ENCODE measurements at regions not wholly inside any gene's neighbourhood (a gene's known extent, or its start where the extent isn't known, plus 50 kb on each side); places are given as distances from the start of the nearest gene placed in this dataset.

DNA sequence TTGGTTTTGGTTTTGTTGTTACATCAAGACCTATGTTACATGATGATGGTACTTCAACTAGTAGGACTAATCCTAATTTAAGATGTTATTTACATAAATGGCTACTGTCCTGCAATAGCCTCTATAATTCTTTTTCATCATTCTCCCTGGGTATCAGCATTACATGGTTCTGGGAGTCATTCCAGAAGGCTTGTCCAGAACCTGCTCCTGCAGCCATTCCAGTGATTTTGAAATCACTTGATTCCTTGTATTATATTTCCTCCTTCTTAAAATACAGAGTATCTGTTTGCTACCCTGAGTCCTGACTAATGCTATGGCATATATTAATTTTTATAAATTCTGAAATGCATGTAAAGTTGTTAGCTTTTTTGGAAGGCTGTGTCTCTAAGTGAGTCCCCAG, 400.5 kb upstream of the MEIS1 start:
- no peak for DNase-seq (ENCODE audit: low read depth)

DNA sequence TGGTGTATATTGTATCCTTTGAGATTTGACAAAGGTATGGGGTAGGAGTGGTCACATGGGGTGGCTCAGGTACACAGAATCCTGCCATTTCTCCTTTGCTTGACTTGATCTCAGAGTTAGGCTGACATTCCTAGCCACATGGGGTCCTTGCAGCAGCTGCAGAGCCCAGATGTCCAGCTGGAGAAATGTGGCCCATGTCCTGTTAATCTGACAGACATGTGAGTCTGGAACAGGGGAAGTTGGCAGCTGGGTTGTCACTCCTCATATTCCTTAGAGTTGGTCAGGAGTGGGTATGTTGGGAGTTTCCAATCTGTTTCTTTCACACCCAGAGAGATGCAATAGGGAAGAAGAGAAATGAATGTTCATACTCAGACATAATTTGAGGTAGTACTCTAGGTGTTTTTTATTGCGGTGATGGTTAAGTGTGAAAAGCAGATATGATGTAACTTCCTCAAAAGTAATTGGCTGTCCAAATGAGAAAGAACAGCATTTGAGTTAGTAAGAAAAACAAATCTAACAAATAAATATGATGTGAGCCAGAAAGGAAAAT, 402.6 kb upstream of the MEIS1 start:
- TF ChIP-seq, protein P1, sequence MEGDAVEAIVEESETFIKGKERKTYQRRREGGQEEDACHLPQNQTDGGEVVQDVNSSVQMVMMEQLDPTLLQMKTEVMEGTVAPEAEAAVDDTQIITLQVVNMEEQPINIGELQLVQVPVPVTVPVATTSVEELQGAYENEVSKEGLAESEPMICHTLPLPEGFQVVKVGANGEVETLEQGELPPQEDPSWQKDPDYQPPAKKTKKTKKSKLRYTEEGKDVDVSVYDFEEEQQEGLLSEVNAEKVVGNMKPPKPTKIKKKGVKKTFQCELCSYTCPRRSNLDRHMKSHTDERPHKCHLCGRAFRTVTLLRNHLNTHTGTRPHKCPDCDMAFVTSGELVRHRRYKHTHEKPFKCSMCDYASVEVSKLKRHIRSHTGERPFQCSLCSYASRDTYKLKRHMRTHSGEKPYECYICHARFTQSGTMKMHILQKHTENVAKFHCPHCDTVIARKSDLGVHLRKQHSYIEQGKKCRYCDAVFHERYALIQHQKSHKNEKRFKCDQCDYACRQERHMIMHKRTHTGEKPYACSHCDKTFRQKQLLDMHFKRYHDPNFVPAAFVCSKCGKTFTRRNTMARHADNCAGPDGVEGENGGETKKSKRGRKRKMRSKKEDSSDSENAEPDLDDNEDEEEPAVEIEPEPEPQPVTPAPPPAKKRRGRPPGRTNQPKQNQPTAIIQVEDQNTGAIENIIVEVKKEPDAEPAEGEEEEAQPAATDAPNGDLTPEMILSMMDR (IDR thresholded peaks at IDR 0.05; ENCODE audit: low read length, missing control alignments), result no peak
- no peak for DNase-seq (ENCODE audit: low read depth)
- no peak overlapping the region for H3K4me3 ChIP-seq (replicated peaks; ENCODE audit: low read depth, low read length)

More for the DNA sequence above, 400.5 kb upstream of the MEIS1 start:
- no peak overlapping the region for H3K4me3 ChIP-seq (replicated peaks; ENCODE audit: low read depth, low read length)
- TF ChIP-seq, protein P1 (IDR thresholded peaks at IDR 0.05; ENCODE audit: low read length, missing control alignments), result no peak

DNA sequence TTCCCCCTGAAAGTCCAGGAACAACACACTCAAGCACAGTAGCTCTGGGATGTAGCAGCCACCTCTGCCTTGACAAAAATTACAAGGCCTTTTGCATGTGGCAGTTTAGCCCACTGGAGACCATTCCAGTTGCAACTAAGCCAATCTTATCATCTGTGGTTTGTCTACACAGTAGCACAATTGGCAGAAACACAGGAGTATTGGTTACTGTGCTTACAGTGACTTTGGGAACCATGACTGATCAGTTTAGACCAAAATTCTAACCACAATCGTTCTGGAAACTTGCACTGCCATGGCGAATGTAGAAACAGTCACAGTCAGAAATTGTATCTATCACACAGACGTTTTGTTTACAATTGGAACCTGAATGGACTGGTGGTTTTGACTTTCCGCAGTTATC, 403.7 kb upstream of the MEIS1 start:
- TF ChIP-seq, protein P1 (IDR thresholded peaks at IDR 0.05; ENCODE audit: low read length, missing control alignments), result no peak
- no peak overlapping the region for H3K4me3 ChIP-seq (replicated peaks; ENCODE audit: low read depth, low read length)
- DNase-seq (ENCODE audit: low read depth), result no peak

DNA sequence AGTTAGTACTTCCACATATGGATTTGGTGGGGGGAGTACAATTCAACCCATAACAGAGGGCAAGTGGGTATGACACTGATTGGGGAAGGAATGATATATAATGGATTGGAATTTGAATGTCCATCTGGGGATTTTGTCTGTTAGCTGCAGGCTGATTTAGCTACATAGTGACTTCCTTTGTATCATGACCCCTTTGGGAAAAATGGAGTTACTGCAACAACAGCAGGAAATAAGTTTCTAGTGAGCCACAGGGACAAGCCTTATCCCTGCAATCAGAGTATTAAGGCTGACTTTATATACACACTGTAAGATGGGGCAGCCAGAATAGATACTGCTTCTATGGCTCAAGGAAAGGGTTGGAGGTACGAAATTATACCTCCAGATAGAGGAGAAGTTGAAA, 404.4 kb upstream of the MEIS1 start:
- TF ChIP-seq, protein P1 (IDR thresholded peaks at IDR 0.05; ENCODE audit: low read length, missing control alignments), result no peak
- H3K4me3 ChIP-seq (replicated peaks; ENCODE audit: low read depth, low read length), result no peak overlapping the region
- DNase-seq (ENCODE audit: low read depth), result no peak

DNA sequence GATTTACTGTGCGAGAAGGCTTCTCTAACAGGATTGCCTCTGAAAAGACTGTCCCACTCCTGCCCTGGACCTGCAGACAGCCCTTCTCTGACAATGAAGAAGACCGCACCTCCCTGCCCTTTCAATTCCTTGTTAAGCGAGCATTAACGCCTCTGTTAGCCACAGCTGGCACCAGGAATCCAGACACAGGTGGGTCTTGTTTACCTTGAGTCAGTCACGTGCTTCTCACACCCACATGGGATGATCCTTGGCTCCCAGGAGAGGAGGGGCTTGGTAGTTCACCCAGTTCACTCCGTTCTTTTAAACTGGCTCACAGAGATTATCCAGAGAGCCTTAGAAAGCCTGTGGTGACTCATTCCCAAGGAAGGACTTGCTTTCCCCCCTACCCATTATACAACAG, 410.5 kb upstream of the MEIS1 start:
- H3K4me3 ChIP-seq (replicated peaks; ENCODE audit: low read depth, low read length), result no peak overlapping the region
- TF ChIP-seq, protein P1 (IDR thresholded peaks at IDR 0.05; ENCODE audit: low read length, missing control alignments), result no peak
- DNase-seq (ENCODE audit: low read depth), result no peak

DNA sequence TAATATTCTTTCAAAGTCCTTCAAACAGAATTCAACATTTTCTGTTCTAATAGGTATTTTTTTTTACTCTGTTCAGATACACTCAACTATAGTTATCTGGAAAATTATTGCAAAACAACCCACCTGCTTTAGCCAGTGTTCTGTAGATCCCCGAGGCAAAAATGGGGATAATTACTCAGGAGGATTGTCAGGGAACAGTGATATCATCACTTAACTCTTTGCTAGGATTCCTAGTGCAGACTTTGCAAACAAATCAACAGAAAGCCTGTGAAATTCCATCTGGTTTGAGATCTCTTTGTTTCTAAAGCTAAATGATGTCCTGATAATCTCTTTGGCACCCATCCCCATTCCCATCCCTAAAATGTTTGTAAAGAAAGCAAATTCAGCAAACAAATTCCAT, 413.6 kb upstream of the MEIS1 start:
- no peak overlapping the region for H3K4me3 ChIP-seq (replicated peaks; ENCODE audit: low read depth, low read length)
- no peak for DNase-seq (ENCODE audit: low read depth)
- TF ChIP-seq, protein P1 (IDR thresholded peaks at IDR 0.05; ENCODE audit: low read length, missing control alignments), result no peak

DNA sequence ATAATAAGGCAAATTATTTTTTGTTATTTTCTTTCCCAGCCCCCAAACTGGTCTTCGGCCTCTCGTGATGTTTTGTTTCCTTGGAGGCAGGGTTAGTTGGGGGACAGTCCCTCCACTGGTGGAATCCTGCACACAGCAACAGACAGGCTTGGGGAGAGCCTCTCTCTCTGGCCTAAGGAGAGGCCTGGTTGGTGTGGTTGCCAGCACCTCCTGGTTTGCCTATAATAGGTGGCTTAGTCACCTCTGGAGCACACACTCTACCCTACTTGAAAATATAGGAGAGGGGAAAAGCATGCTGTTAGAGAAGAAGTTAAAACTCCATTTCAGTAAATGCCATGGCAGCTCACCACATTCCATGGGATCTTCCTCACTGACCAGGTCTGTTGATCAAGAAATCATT, 417.2 kb upstream of the MEIS1 start:
- H3K4me3 ChIP-seq (replicated peaks; ENCODE audit: low read depth, low read length), result no peak overlapping the region
- TF ChIP-seq, protein P1 (IDR thresholded peaks at IDR 0.05; ENCODE audit: low read length, missing control alignments), result no peak
- DNase-seq (ENCODE audit: low read depth), result no peak

Data from fibroblast of pulmonary artery (primary cell).